A673 (cell line): ENCODE measurements at regions not wholly inside any gene's neighbourhood (a gene's known extent, or its start where the extent isn't known, plus 50 kb on each side); places are given as distances from the start of the nearest gene placed in this dataset.

Experiments used
- CTCF ChIP-seq: fragments of 300-800, 200-600 bp; sonication (generic); conservative IDR thresholded peaks from 2 replicates; pipeline ENCODE4 v1.5.1; 2017; ENCODE audit warnings: low read depth, mild to moderate bottlenecking, antibody characterized with exemption, low read length, moderate library complexity, mixed read lengths
- EZH2 ChIP-seq: fragments of 200-600 bp; sonication (generic); IDR thresholded peaks from 2 replicates; pipeline ENCODE4 v1.6.1; 2017; ENCODE audit warnings: borderline replicate concordance, low read depth, mild to moderate bottlenecking, mixed read lengths, antibody characterized with exemption, low read length; ENCODE audit not compliant: poor library complexity, severe bottlenecking

- TF ChIP-seq CTCF (no peak), EZH2 (no peak)
Measured at GRCh38 chr13:63680704-63681103, 2265.1 kb upstream of the PCDH20 start.
